DND-41 (cell line): ENCODE measurements at regions not wholly inside any gene's neighbourhood (a gene's known extent, or its start where the extent isn't known, plus 50 kb on each side); places are given as distances from the start of the nearest gene placed in this dataset.

Experiments
- ATAC-seq: fragments of 200-7000 bp; cut with Tn5 transposase; 3 replicates; pipeline ENCODE4 v1.9.1; 2021; ENCODE audit warnings: low read depth; ENCODE audit not compliant: insufficient read depth
- DNase-seq: peaks from one replicate; pipeline ENCODE4 v3.0.0-alpha.2; 2020
- H2AFZ ChIP-seq: 2 replicates; pipeline ENCODE4 v1.6.0; 2012; ENCODE audit warnings: low read depth, low read length
- H3K27ac ChIP-seq: 2 replicates; pipeline ENCODE4 v1.5.1; 2012; ENCODE audit warnings: low read length, inconsistent platforms
- H3K27me3 ChIP-seq: fragments of 200-600 bp; sonication (generic); 2 replicates; pipeline ENCODE4 v1.6.0; 2012; ENCODE audit warnings: low read length, mild to moderate bottlenecking, inconsistent platforms; ENCODE audit not compliant: insufficient read depth, poor library complexity
- H3K36me3 ChIP-seq: 2 replicates; pipeline ENCODE4 v1.5.1; 2012; ENCODE audit warnings: low read length, inconsistent platforms; ENCODE audit not compliant: insufficient read depth
- H3K4me1 ChIP-seq: 2 replicates; pipeline ENCODE4 v1.5.1; 2012; ENCODE audit warnings: mild to moderate bottlenecking, low read length; ENCODE audit not compliant: insufficient read depth
- H3K4me2 ChIP-seq: 2 replicates; pipeline ENCODE4 v1.6.0; 2012; ENCODE audit warnings: mild to moderate bottlenecking, moderate library complexity, low read length, inconsistent platforms; ENCODE audit not compliant: insufficient read depth
- H3K4me3 ChIP-seq, 2 experiments: fragments of 200-600 bp in 1 of 2; shearing (Covaris generic) in 1 of 2; 2 replicates each; pipeline ENCODE4 v1.5.1; 2012 to 2016; ENCODE audit warnings: inconsistent platforms in 2 of 2, low read length in 2 of 2, mild to moderate bottlenecking in 2 of 2, low read depth in 1 of 2, moderate library complexity in 1 of 2
- H3K79me2 ChIP-seq: 2 replicates; pipeline ENCODE4 v1.6.0; 2012; ENCODE audit warnings: low read length, inconsistent platforms; ENCODE audit not compliant: insufficient read depth
- H3K9ac ChIP-seq: 2 replicates; pipeline ENCODE4 v1.6.0; 2012; ENCODE audit warnings: low read depth, mild to moderate bottlenecking, inconsistent platforms, low read length, moderate library complexity
- H3K9me3 ChIP-seq: 2 replicates; pipeline ENCODE4 v1.5.1; 2012; ENCODE audit warnings: low read length, moderate library complexity, mild to moderate bottlenecking, inconsistent platforms; ENCODE audit not compliant: insufficient read depth, severe bottlenecking
- H4K20me1 ChIP-seq: 2 replicates; pipeline ENCODE4 v1.6.0; 2012; ENCODE audit warnings: low read length; ENCODE audit not compliant: insufficient read depth
- CTCF ChIP-seq: IDR thresholded peaks from 2 replicates; pipeline ENCODE4 v1.5.1; 2012; ENCODE audit warnings: borderline replicate concordance, low read length, moderate library complexity, mild to moderate bottlenecking; ENCODE audit not compliant: poor library complexity, severe bottlenecking; ENCODE audit errors: extremely low read depth
- EZH2 ChIP-seq: IDR thresholded peaks from 3 replicates; pipeline ENCODE4 v1.6.1; 2012; ENCODE audit warnings: borderline replicate concordance, low read depth, mild to moderate bottlenecking, moderate library complexity, low read length, inconsistent platforms; ENCODE audit not compliant: severe bottlenecking

DNA sequence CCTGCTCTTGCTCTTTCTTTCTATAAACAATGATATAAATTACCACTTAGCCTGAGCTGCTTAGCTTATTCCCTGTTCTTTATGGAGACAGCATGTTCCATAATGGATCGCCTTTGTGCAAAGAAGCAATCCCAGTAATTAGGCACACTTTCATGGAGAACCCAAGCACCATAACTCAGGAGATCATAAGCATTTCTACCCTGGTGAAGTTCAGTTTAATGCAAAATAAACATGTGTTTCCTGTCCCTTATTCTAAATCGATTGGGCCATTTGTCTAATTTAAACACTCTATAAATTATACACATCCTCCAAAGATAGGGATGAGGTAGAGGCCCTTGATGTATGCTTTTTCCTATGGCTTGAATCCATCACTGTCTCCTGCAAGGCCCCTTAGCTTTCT lies 75.8 kb upstream of the TMEM72 start:
- H3K36me3 ChIP-seq: no peaks in the 10 kb centered on the region
- H3K4me3 ChIP-seq: no peak overlapping the region
- TF ChIP-seq CTCF: no peak
- no peak for TF ChIP-seq EZH2
- no peak overlapping the region for H3K9ac ChIP-seq
- H3K79me2 ChIP-seq: no peaks in the 10 kb centered on the region
- DNase-seq (no peak), ATAC-seq (no peak)
- H3K27me3 ChIP-seq: no peaks in the 10 kb centered on the region
- H4K20me1 ChIP-seq: no peaks in the 10 kb centered on the region
- H3K9me3 ChIP-seq: no peaks in the 10 kb centered on the region
- H3K4me2 ChIP-seq: no peak overlapping the region
- H3K27ac ChIP-seq: no peak overlapping the region
- no peak overlapping the region for H2AFZ ChIP-seq
- H3K4me1 ChIP-seq: no peaks in the 10 kb centered on the region

DNA sequence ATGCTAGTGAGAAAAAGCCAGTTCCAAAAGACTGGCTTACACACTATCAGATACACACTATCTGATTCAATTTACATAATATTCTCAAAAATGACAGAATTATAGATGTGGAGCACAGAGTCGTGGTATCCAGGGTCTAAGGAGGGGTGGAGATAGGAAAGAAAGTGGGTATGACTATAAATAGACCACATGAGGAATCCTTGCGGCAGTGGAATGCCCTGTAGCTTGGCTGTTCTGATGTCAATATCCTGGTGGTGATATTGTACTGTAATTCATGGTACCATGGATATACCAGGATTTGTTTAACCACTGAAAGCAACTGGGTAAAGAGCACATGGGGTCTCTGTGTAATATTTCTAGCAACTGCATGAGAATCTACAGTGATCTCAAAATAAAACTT lies 67.7 kb upstream of the TMEM72 start:
- DNase-seq: no peak
- TF ChIP-seq CTCF (no peak), EZH2 (no peak)

DNA sequence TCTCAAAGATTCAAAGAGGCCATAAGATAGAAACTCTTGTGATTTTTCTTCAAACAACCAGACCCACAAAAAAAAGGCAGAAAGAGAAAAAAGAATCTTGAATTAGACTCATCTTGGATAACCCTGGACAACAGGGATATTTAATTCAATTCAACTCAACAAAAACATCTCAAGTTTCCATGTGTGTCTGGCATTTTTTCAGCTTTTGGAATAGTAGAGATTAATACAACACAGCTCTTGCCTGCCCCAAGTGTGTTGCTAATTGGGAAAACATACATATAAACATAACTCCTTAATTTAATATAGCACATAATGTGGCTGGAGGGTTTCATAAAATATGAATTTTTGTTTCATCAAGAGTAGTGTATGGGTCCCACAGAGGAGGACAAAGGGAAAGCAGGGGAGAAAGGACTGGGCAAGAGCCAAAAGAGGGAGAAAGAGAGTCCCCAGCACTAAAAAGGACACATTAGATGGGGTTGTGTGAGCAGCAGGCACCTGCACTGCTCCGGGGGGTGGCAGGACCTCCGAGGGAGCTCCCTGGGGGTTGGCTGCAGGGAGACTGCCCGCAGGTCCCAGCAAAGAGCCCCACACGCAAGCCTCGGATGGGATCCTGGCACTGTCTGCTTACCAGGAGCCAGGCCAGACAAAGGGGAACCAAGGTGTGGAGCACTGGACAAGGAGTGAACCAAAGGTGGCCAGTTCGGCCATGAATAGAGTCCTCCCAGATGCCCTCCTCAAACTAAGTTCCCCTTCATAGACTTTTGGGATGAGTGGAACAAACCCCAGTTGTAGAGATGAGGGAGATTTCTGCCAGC lies 65.6 kb upstream of the TMEM72 start:
- no peaks in the 10 kb centered on the region for H3K79me2 ChIP-seq
- H3K4me2 ChIP-seq: no peak overlapping the region
- H2AFZ ChIP-seq: no peak overlapping the region
- no peaks in the 10 kb centered on the region for H3K9me3 ChIP-seq
- no peak overlapping the region for H3K4me3 ChIP-seq
- no peak for TF ChIP-seq CTCF
- TF ChIP-seq EZH2: no peak
- no peaks in the 10 kb centered on the region for H3K4me1 ChIP-seq
- H3K27ac ChIP-seq: no peak overlapping the region
- no peaks in the 10 kb centered on the region for H3K27me3 ChIP-seq
- H4K20me1 ChIP-seq: no peaks in the 10 kb centered on the region
- H3K36me3 ChIP-seq: no peaks in the 10 kb centered on the region
- DNase-seq (no peak), ATAC-seq (no peak)
- no peak overlapping the region for H3K9ac ChIP-seq

More for the DNA sequence above, 67.7 kb upstream of the TMEM72 start:
- no peak overlapping the region for H3K9ac ChIP-seq
- H3K4me1 ChIP-seq: no peaks in the 10 kb centered on the region
- H3K36me3 ChIP-seq: no peaks in the 10 kb centered on the region
- no peak overlapping the region for H3K4me2 ChIP-seq
- no peak for ATAC-seq
- H2AFZ ChIP-seq: no peak overlapping the region
- H4K20me1 ChIP-seq: no peaks in the 10 kb centered on the region
- H3K27me3 ChIP-seq: no peaks in the 10 kb centered on the region
- H3K79me2 ChIP-seq: no peaks in the 10 kb centered on the region
- no peaks in the 10 kb centered on the region for H3K9me3 ChIP-seq
- H3K4me3 ChIP-seq: no peak overlapping the region
- no peak overlapping the region for H3K27ac ChIP-seq
